Lower leg skin (tissue), 3 donors: ENCODE measurements at regions not wholly inside any gene's neighbourhood (a gene's known extent, or its start where the extent isn't known, plus 50 kb on each side); places are given as distances from the start of the nearest gene placed in this dataset.

Experiments used
- POLR2A ChIP-seq, 2 donors: fragments of 450-650 bp; IDR thresholded peaks; one replicate each; pipeline ENCODE4 v1.6.1; 2016 to 2017; ENCODE audit warnings: antibody characterized with exemption in 2 of 2, mild to moderate bottlenecking in 1 of 2, moderate library complexity in 1 of 2
- TF ChIP-seq, protein P1 (sequence below), 3 donors: fragments of 450-650 bp; IDR thresholded peaks; one replicate each; pipeline ENCODE4 v1.5.1; 2016; ENCODE audit warnings: antibody characterized with exemption in 3 of 3, mild to moderate bottlenecking in 3 of 3, moderate library complexity in 2 of 3

DNA sequence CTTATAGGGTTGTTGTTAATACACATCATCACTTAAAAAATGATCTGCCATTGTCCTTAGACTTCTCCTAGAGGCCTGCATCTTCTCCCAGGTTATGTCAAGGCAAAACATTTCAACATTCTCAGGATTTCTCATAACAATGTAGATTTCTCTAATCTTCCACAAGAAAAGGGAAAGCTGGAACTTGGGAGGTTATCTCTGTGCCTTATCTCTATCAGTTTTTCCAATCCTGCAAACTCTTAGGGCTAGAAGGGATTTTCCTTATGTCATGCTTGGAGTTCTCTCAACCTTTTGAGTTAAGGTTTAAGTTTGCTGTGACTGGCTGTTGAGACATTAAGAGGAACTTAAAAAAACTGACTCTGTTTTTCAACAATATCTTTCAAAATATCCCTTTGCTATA is 300.6 kb upstream of the TFPI start:
- no peak for TF ChIP-seq POLR2A (IDR thresholded peaks at IDR 0.05)
- TF ChIP-seq, protein P1, sequence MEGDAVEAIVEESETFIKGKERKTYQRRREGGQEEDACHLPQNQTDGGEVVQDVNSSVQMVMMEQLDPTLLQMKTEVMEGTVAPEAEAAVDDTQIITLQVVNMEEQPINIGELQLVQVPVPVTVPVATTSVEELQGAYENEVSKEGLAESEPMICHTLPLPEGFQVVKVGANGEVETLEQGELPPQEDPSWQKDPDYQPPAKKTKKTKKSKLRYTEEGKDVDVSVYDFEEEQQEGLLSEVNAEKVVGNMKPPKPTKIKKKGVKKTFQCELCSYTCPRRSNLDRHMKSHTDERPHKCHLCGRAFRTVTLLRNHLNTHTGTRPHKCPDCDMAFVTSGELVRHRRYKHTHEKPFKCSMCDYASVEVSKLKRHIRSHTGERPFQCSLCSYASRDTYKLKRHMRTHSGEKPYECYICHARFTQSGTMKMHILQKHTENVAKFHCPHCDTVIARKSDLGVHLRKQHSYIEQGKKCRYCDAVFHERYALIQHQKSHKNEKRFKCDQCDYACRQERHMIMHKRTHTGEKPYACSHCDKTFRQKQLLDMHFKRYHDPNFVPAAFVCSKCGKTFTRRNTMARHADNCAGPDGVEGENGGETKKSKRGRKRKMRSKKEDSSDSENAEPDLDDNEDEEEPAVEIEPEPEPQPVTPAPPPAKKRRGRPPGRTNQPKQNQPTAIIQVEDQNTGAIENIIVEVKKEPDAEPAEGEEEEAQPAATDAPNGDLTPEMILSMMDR (IDR thresholded peaks at IDR 0.05): no peak
